Gastrocnemius medialis (tissue), 4 donors: ENCODE measurements at regions not wholly inside any gene's neighbourhood (a gene's known extent, or its start where the extent isn't known, plus 50 kb on each side); places are given as distances from the start of the nearest gene placed in this dataset.

Experiments used
- ATAC-seq, 2 donors: fragments of 150-250 bp; one replicate each; pipeline ENCODE4 v1.9.1; 2016
- DNase-seq, 2 donors: peaks; one replicate each; pipeline ENCODE4 v3.0.0-alpha.2; 2019
- H3K27ac ChIP-seq, 4 donors: fragments of 200-600 bp; sonication (generic); 1 replicate in 1 of 4; 2 replicates in 3 of 4; pipeline ENCODE4 v1.5.1; 2016 to 2018; ENCODE audit warnings: mild to moderate bottlenecking in 2 of 4, moderate library complexity in 1 of 4
- H3K27me3 ChIP-seq, 3 donors: fragments of 200-600 bp; sonication (generic) in 2 of 3; 1 replicate in 1 of 3; 2 replicates in 2 of 3; pipeline versions ENCODE4 v1.5.1 to v1.6.0; 2016 to 2019; ENCODE audit warnings: mild to moderate bottlenecking in 1 of 3, moderate library complexity in 1 of 3
- H3K36me3 ChIP-seq, 2 donors: fragments of 200-600 bp; sonication (generic) in 1 of 2; one replicate each; pipeline ENCODE4 v1.5.1; 2017 to 2018
- H3K4me1 ChIP-seq, 2 donors: fragments of 200-600 bp; sonication (generic) in 1 of 2; one replicate each; pipeline ENCODE4 v1.5.1; 2016 to 2017; ENCODE audit warnings: mild to moderate bottlenecking in 2 of 2
- H3K4me3 ChIP-seq, 4 donors: fragments of 200-600 bp; sonication (generic) in 3 of 4; 1 replicate in 1 of 4; 2 replicates in 3 of 4; pipeline ENCODE4 v1.5.1; 2016 to 2019; ENCODE audit warnings: mild to moderate bottlenecking in 2 of 4
- H3K9me3 ChIP-seq, 3 donors: fragments of 200-600 bp; sonication (generic) in 2 of 3; 1 replicate in 1 of 3; 2 replicates in 2 of 3; pipeline ENCODE4 v1.5.1; 2016 to 2019
- POLR2A ChIP-seq, 2 donors: fragments of 450-650 bp; IDR thresholded peaks; one replicate each; pipeline ENCODE4 v1.6.1; 2017; ENCODE audit warnings: antibody characterized with exemption in 2 of 2, mild to moderate bottlenecking in 2 of 2, moderate library complexity in 2 of 2
- in situ Hi-C, 4 donors: fragments of 200-750 bp; cut with MboI; loops; one replicate each; pipeline versions ENCODE4 v1.15.0 to v1.8.0; 2017; ENCODE audit warnings: low sequenced_read_pairs in 4 of 4
- intact Hi-C: fragments of 100-400 bp; cut with DNase I; formaldehyde crosslinking; loops from one replicate; pipeline ENCODE4 v1.15.1; 2023; ENCODE audit warnings: low total_unique reads
- TF ChIP-seq, protein P1 (sequence below), 5 experiments: fragments of 450-650 bp in 3 of 5; fragments of 200-600 bp in 2 of 5; sonication (generic) in 2 of 5; IDR thresholded peaks in 4 of 5; conservative IDR thresholded peaks in 1 of 5; 1 replicate in 4 of 5; 2 replicates in 1 of 5; pipeline ENCODE4 v1.5.1; 2016 to 2019; ENCODE audit warnings: antibody characterized with exemption in 5 of 5, mild to moderate bottlenecking in 3 of 5, moderate library complexity in 3 of 5

DNA sequence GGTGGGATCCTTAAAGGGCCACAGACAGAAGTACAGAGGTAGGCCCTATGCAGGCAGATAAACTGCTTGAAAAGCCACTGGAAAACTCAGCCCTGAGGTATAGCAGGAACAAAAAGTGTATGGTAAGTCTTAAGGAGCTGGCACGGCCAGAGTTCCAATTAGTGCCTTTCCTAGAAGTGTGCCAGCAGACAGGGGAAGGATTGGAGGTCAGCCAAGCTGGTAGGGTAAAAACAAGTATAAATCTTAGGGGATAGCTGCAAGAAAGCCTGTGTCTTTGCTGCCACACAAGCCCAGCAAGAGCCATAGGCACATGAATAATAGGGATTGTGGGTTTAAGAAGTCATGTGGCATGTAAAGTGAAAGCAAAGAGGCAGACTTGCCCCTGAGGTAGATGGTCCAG, 582.5 kb downstream of the PLOD2 start:
- ATAC-seq (no peak), DNase-seq (no peak)
- in situ Hi-C loops = no loop called here
- no peak overlapping the region for H3K4me3 ChIP-seq
- no peaks in the 10 kb centered on the region for H3K27me3 ChIP-seq
- no peaks in the 10 kb centered on the region for H3K36me3 ChIP-seq
- intact Hi-C loops = no loop called here
- TF ChIP-seq, protein P1, sequence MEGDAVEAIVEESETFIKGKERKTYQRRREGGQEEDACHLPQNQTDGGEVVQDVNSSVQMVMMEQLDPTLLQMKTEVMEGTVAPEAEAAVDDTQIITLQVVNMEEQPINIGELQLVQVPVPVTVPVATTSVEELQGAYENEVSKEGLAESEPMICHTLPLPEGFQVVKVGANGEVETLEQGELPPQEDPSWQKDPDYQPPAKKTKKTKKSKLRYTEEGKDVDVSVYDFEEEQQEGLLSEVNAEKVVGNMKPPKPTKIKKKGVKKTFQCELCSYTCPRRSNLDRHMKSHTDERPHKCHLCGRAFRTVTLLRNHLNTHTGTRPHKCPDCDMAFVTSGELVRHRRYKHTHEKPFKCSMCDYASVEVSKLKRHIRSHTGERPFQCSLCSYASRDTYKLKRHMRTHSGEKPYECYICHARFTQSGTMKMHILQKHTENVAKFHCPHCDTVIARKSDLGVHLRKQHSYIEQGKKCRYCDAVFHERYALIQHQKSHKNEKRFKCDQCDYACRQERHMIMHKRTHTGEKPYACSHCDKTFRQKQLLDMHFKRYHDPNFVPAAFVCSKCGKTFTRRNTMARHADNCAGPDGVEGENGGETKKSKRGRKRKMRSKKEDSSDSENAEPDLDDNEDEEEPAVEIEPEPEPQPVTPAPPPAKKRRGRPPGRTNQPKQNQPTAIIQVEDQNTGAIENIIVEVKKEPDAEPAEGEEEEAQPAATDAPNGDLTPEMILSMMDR (IDR thresholded peaks at IDR 0.05 in 4 of 5, conservative IDR thresholded peaks at IDR 0.05 in 1 of 5) = no peak
- no peak for TF ChIP-seq POLR2A (IDR thresholded peaks at IDR 0.05)
- H3K4me1 ChIP-seq = no peaks in the 10 kb centered on the region
- H3K9me3 ChIP-seq = no peaks in the 10 kb centered on the region
- H3K27ac ChIP-seq = no peak overlapping the region

DNA sequence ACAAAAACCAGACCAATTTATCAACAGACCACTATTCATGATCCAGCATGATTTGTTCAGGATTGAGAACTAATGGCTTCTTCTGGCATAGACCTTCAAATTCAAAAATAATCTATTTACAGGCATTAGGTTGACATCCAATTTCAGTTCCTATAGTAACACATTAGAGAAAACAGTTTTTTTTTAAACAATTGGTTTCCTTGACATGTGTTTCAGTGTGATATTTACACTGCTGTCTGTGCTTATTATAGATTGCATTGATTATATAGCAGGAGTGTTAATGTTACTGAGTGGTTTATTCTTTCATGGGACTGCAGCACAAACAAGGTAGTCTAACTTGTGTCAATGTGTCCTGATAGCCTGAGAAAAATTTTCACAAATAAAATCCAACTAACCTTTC, 579.3 kb downstream of the PLOD2 start:
- intact Hi-C loops = no loop called here
- no peaks in the 10 kb centered on the region for H3K9me3 ChIP-seq
- ATAC-seq (no peak), DNase-seq (no peak)
- TF ChIP-seq, protein P1 (IDR thresholded peaks at IDR 0.05 in 4 of 5, conservative IDR thresholded peaks at IDR 0.05 in 1 of 5) = no peak
- TF ChIP-seq POLR2A (IDR thresholded peaks at IDR 0.05) = no peak
- H3K27me3 ChIP-seq = no peaks in the 10 kb centered on the region
- in situ Hi-C loops = no loop called here
- no peaks in the 10 kb centered on the region for H3K36me3 ChIP-seq
- H3K27ac ChIP-seq = no peak overlapping the region
- H3K4me1 ChIP-seq = no peaks in the 10 kb centered on the region
- H3K4me3 ChIP-seq = no peak overlapping the region

DNA sequence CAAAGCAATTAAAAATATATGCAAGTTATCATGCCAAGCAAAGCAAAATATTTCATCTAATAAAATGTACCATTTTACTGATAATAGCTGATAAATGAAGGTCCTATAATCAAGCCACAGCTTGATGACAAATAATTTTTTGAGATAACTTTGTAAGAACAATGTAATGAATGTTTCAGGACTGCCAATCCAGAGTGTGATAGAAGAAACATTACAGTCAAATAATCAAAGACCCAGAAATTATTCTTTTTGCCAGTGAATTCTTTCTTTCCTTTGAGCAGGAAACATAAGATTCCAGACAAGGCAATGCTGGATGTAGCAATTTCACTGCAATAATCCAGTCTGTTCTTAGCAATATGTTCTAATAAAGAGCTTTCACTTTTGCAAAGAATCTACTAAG, 556.1 kb downstream of the PLOD2 start:
- no peaks in the 10 kb centered on the region for H3K36me3 ChIP-seq
- TF ChIP-seq, protein P1 (IDR thresholded peaks at IDR 0.05 in 4 of 5, conservative IDR thresholded peaks at IDR 0.05 in 1 of 5) = no peak
- DNase-seq (no peak), ATAC-seq (no peak)
- no peak overlapping the region for H3K27ac ChIP-seq
- no peak overlapping the region for H3K4me3 ChIP-seq
- H3K9me3 ChIP-seq = no peaks in the 10 kb centered on the region
- intact Hi-C loops (no loop called here), in situ Hi-C loops (no loop called here)
- H3K4me1 ChIP-seq = no peaks in the 10 kb centered on the region
- H3K27me3 ChIP-seq = no peaks in the 10 kb centered on the region

DNA sequence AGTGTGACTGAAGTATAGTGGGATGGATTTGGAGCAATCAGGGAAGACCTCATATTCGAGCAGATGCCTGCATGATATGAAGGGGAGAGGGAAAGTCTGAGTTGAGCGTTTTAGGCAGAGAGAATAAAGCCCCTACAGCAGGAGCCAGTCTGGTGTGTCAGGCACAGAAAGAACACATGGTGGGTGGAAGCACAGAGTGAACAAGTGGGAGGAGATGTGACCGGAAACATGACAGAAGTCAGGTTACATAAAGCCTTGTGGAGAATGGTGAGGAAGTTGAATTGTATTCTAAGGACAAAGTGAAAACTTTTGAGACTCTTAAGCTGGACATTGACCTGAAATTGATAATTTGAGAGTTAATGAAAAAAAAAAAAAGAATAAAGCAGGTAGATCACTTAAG, 541.0 kb downstream of the PLOD2 start:
- in situ Hi-C loops (no loop called here), intact Hi-C loops (no loop called here)
- H3K9me3 ChIP-seq = no peaks in the 10 kb centered on the region
- DNase-seq = no peak
- H3K27ac ChIP-seq = no peak overlapping the region
- no peaks in the 10 kb centered on the region for H3K27me3 ChIP-seq
- no peaks in the 10 kb centered on the region for H3K4me1 ChIP-seq
- TF ChIP-seq, protein P1 (IDR thresholded peaks at IDR 0.05 in 4 of 5, conservative IDR thresholded peaks at IDR 0.05 in 1 of 5) = no peak
- TF ChIP-seq POLR2A (IDR thresholded peaks at IDR 0.05) = no peak
- H3K36me3 ChIP-seq = no peaks in the 10 kb centered on the region
- no peak overlapping the region for H3K4me3 ChIP-seq
- ATAC-seq = no peak

- no peak for TF ChIP-seq POLR2A (IDR thresholded peaks at IDR 0.05)
- TF ChIP-seq, protein P1 (IDR thresholded peaks at IDR 0.05 in 4 of 5, conservative IDR thresholded peaks at IDR 0.05 in 1 of 5) = no peak
- no peak for DNase-seq
- intact Hi-C loops = no loop called here
- no peaks in the 10 kb centered on the region for H3K9me3 ChIP-seq
- no peaks in the 10 kb centered on the region for H3K36me3 ChIP-seq
- no peak for ATAC-seq
- in situ Hi-C loops = no loop called here
- no peak overlapping the region for H3K4me3 ChIP-seq
- no peaks in the 10 kb centered on the region for H3K4me1 ChIP-seq
- no peak overlapping the region for H3K27ac ChIP-seq
- no peaks in the 10 kb centered on the region for H3K27me3 ChIP-seq
Observed at GRCh38 chr3:145620486-145620885, 540.5 kb downstream of the PLOD2 start.
